SK-N-SH (cell line): ENCODE measurements at regions not wholly inside any gene's neighbourhood (a gene's known extent, or its start where the extent isn't known, plus 50 kb on each side); places are given as distances from the start of the nearest gene placed in this dataset.

Experiments used
- CHD2 ChIP-seq: fragments of 150-350 bp; IDR thresholded peaks from 2 replicates; pipeline ENCODE4 v1.6.1; 2018; ENCODE audit warnings: low read length; ENCODE audit not compliant: partially characterized antibody
- CTCF ChIP-seq: fragments of 200-600 bp; sonication (generic); IDR thresholded peaks from 2 replicates; pipeline ENCODE4 v1.6.1; 2017; ENCODE audit warnings: antibody characterized with exemption, mild to moderate bottlenecking, moderate library complexity
- GABPA ChIP-seq: IDR thresholded peaks from 2 replicates; pipeline ENCODE4 v1.4.0; 2012; ENCODE audit warnings: low read depth, mild to moderate bottlenecking
- POLR2AphosphoS5 ChIP-seq: IDR thresholded peaks from 2 replicates; pipeline ENCODE4 v1.6.1; 2012; ENCODE audit warnings: low read depth, low read length
- RAD21 ChIP-seq: IDR thresholded peaks from 2 replicates; pipeline ENCODE4 v1.6.1; 2012; ENCODE audit warnings: mild to moderate bottlenecking, low read length
- SMC3 ChIP-seq: IDR thresholded peaks from 2 replicates; pipeline ENCODE4 v1.6.1; 2012; ENCODE audit warnings: low read depth, low read length, improper control_type of control experiment
- TAF1 ChIP-seq: IDR thresholded peaks from 2 replicates; pipeline ENCODE4 v1.6.1; 2012; ENCODE audit warnings: low read depth, mild to moderate bottlenecking, low read length, moderate library complexity, borderline replicate concordance

- TF ChIP-seq CHD2 (no peak), TAF1 (no peak), CTCF (no peak), RAD21 (no peak), SMC3 (no peak), GABPA (no peak), POLR2AphosphoS5 (no peak)
Observed at GRCh38 chr3:79960594-79960993, 192.8 kb upstream of the ROBO1 start.
